GM12878 (cell line): ENCODE measurements at regions not wholly inside any gene's neighbourhood (a gene's known extent, or its start where the extent isn't known, plus 50 kb on each side); places are given as distances from the start of the nearest gene placed in this dataset.

Experiments
- ATAC-seq: fragments of 200-7000 bp; cut with Tn5 transposase; 3 replicates; pipeline ENCODE4 v1.9.1; 2020; ENCODE audit warnings: mild to moderate bottlenecking, moderate library complexity
- BruUV-seq: library from RNA; stranded (reverse); fragments of 400-500 nt; replicated peaks from 2 replicates; lab custom pipeline; 2021; lab: Mats Ljungman, UMichigan
- CTCF ChIA-PET: fragments of 300-600 bp; sonication (Branson Sonifier 250); formaldehyde crosslinking; extraction: SDS; loops from one replicate; lab custom pipeline; 2021; ENCODE audit warnings: inconsistent platforms; lab: Yijun Ruan, JAX
- POLR2A ChIA-PET: fragments of 350-600 bp; formaldehyde crosslinking; extraction: SDS; loops from one replicate; lab custom pipeline; 2021; ENCODE audit warnings: inconsistent platforms; lab: Charles Lee
- RAD21 ChIA-PET: fragments of 300-600 bp; sonication (Branson Sonifier 250); formaldehyde crosslinking; loops from one replicate; lab custom pipeline; 2023; ENCODE audit warnings: antibody characterized with exemption; ENCODE audit not compliant: unreplicated experiment; lab: Charles Lee
- SMC1A ChIA-PET: fragments of 300-600 bp; sonication (Branson Sonifier 250); formaldehyde crosslinking; loops from one replicate; lab custom pipeline; 2023; ENCODE audit not compliant: unreplicated experiment, uncharacterized antibody; lab: Charles Lee
- DNase-seq: peaks from one replicate; pipeline ENCODE4 v3.0.0-alpha.2; 2011; ENCODE audit warnings: low read depth, low spot score
- FAIRE-seq: peaks from 3 replicates; lab custom pipeline; 2011; peaks lifted over from hg19 to GRCh38; lab: Jason Lieb, UNC
- H2AFZ ChIP-seq: 2 replicates; pipeline ENCODE4 v1.6.0; 2011; ENCODE audit warnings: low read depth, low read length, control low read depth; ENCODE audit not compliant: control insufficient read depth
- H3K27ac ChIP-seq: 2 replicates; pipeline ENCODE4 v1.5.1; 2011; ENCODE audit warnings: control low read depth; ENCODE audit not compliant: control insufficient read depth, insufficient read depth
- H3K27me3 ChIP-seq, 2 experiments: replicated peaks in 1 of 2; 2 replicates each; pipeline versions ENCODE4 v1.6.0 to v1.6.1; 2011; ENCODE audit warnings: low read length in 1 of 2; ENCODE audit not compliant: control insufficient read depth in 2 of 2, insufficient read depth in 2 of 2
- H3K36me3 ChIP-seq, 2 experiments: 2 replicates each; pipeline ENCODE4 v1.5.1; 2011; ENCODE audit warnings: low read length in 1 of 2; ENCODE audit not compliant: control insufficient read depth in 2 of 2, insufficient read depth in 2 of 2
- H3K4me1 ChIP-seq: 2 replicates; pipeline ENCODE4 v1.6.1; 2011; ENCODE audit warnings: mild to moderate bottlenecking, low read length, moderate library complexity, mixed read lengths; ENCODE audit not compliant: control insufficient read depth, insufficient read depth
- H3K4me2 ChIP-seq: 2 replicates; pipeline ENCODE4 v1.6.0; 2011; ENCODE audit warnings: control low read depth; ENCODE audit not compliant: control insufficient read depth, insufficient read depth
- H3K4me3 ChIP-seq: fragments of 200-600 bp; sonication (generic); 2 replicates; pipeline ENCODE4 v1.5.1; 2016
- H3K79me2 ChIP-seq: 2 replicates; pipeline ENCODE4 v1.6.0; 2011; ENCODE audit warnings: low read length; ENCODE audit not compliant: control insufficient read depth, insufficient read depth
- H3K9ac ChIP-seq: 2 replicates; pipeline ENCODE4 v1.8.0; 2011; ENCODE audit warnings: low read length, control low read depth, mixed read lengths; ENCODE audit not compliant: control insufficient read depth, insufficient read depth
- H3K9me3 ChIP-seq: replicated peaks from 3 replicates; pipeline ENCODE4 v1.5.1; 2011; ENCODE audit warnings: mild to moderate bottlenecking, low read length; ENCODE audit not compliant: control insufficient read depth, insufficient read depth
- H4K20me1 ChIP-seq: 2 replicates; pipeline ENCODE4 v1.6.0; 2011; ENCODE audit not compliant: control insufficient read depth, insufficient read depth
- BACH1 ChIP-seq: fragments of 450-650 bp; IDR thresholded peaks from 2 replicates; pipeline ENCODE4 v1.6.1; 2017; ENCODE audit warnings: mild to moderate bottlenecking, borderline replicate concordance
- HDAC6 ChIP-seq: fragments of 200-600 bp; sonication (generic); IDR thresholded peaks from one replicate; pipeline ENCODE4 v1.8.0; 2017; ENCODE audit warnings: antibody characterized with exemption; ENCODE audit not compliant: unreplicated experiment
- RB1 ChIP-seq: fragments of 450-650 bp; formaldehyde crosslinking; IDR thresholded peaks from 2 replicates; pipeline ENCODE4 v1.6.1; 2017; ENCODE audit warnings: mild to moderate bottlenecking, borderline replicate concordance
- WRNIP1 ChIP-seq: IDR thresholded peaks from 2 replicates; pipeline ENCODE4 v1.6.1; 2011; ENCODE audit warnings: low read depth, low read length, improper control_type of control experiment, borderline replicate concordance
- ZNF217 ChIP-seq: fragments of 450-650 bp; IDR thresholded peaks from 2 replicates; pipeline ENCODE4 v1.6.1; 2017; ENCODE audit warnings: antibody characterized with exemption, mild to moderate bottlenecking
- WGBS: methylation state at CpG from one replicate; pipeline ENCODE4 v1.1.6; 2016; ENCODE audit warnings: low lambda C conversion rate; ENCODE audit not compliant: insufficient replicate concordance, insufficient coverage; ENCODE audit errors: missing lambda C conversion rate; 5-methylcytosine and 5-hydroxymethylcytosine counted together
- in situ Hi-C: fragments of 300-500 bp; cut with MboI; formaldehyde crosslinking; loops from 9 replicates; pipeline ENCODE4 v1.14.3; 2018; ENCODE audit warnings: mixed read lengths
- intact Hi-C: fragments of 100-400 bp; cut with micrococcal nuclease; formaldehyde crosslinking; loops from one replicate; pipeline ENCODE4 v1.14.2; 2022; ENCODE audit not compliant: unreplicated experiment
- TF ChIP-seq, protein P1 (sequence below): IDR thresholded peaks from 2 replicates; pipeline ENCODE4 v1.6.1; 2011; ENCODE audit warnings: borderline replicate concordance, low read depth, mild to moderate bottlenecking, moderate library complexity, low read length; ENCODE audit not compliant: insufficient read depth, poor library complexity, severe bottlenecking
- TF ChIP-seq, protein P2 (sequence below): IDR thresholded peaks from 2 replicates; pipeline ENCODE4 v1.6.1; 2012; ENCODE audit warnings: mild to moderate bottlenecking, low read depth, low read length

DNA sequence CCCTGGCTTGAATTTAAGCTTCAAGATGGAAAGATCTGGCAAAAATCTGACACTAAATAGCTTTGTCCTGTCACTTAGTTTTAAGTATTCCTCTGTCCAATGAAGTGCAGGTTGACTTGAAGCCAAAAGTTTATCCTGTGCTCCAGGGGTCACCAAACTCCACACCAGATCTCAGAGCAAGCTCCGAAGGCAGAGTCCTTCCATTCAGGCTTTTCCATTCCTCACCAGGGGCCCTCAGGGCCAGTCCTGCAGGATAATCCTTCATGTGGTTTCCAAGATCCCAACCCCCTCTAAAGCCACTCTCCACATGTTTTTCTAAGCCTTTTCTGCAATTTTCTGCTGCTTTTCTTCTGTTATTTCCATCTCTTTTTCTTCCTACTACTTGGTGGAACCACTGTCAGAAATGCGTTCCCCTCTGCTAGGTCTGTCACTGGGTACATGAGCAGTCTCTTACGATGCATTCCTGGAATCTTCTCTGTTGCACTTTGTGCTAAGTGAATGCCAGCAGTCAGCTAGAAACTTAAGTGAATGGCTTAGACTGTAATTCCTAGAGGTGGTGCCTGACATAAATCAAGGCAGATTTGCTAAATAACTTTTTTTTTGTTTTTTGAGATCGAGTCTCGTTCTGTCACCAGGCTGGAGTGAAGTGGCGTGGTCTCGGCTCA, 251.4 kb downstream of the MSRB3 start:
- in situ Hi-C loops = no loop called here
- no peaks in the 10 kb centered on the region for H4K20me1 ChIP-seq
- ChIA-PET RAD21 (no interaction called here), SMC1A (no interaction called here), POLR2A (no interaction called here), CTCF (no interaction called here)
- BruUV-seq = no TSS peak
- intact Hi-C loops = no loop called here
- no peak overlapping the region for H3K9ac ChIP-seq
- no peak overlapping the region for H2AFZ ChIP-seq
- no peaks in the 10 kb centered on the region for H3K79me2 ChIP-seq
- no peak overlapping the region for H3K27ac ChIP-seq
- no peaks in the 10 kb centered on the region for H3K27me3 ChIP-seq
- no peak overlapping the region for H3K4me3 ChIP-seq
- no peaks in the 10 kb centered on the region for H3K9me3 ChIP-seq
- no peak for FAIRE-seq
- WGBS = 11% methylated on average over 7 of the region's 7 CpGs
- no peak for ATAC-seq
- TF ChIP-seq RB1 (no peak), BACH1 (no peak), WRNIP1 (no peak), ZNF217 (no peak), HDAC6 (no peak)
- TF ChIP-seq, protein P1, sequence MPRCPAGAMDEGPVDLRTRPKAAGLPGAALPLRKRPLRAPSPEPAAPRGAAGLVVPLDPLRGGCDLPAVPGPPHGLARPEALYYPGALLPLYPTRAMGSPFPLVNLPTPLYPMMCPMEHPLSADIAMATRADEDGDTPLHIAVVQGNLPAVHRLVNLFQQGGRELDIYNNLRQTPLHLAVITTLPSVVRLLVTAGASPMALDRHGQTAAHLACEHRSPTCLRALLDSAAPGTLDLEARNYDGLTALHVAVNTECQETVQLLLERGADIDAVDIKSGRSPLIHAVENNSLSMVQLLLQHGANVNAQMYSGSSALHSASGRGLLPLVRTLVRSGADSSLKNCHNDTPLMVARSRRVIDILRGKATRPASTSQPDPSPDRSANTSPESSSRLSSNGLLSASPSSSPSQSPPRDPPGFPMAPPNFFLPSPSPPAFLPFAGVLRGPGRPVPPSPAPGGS = no peak
- TF ChIP-seq, protein P2, sequence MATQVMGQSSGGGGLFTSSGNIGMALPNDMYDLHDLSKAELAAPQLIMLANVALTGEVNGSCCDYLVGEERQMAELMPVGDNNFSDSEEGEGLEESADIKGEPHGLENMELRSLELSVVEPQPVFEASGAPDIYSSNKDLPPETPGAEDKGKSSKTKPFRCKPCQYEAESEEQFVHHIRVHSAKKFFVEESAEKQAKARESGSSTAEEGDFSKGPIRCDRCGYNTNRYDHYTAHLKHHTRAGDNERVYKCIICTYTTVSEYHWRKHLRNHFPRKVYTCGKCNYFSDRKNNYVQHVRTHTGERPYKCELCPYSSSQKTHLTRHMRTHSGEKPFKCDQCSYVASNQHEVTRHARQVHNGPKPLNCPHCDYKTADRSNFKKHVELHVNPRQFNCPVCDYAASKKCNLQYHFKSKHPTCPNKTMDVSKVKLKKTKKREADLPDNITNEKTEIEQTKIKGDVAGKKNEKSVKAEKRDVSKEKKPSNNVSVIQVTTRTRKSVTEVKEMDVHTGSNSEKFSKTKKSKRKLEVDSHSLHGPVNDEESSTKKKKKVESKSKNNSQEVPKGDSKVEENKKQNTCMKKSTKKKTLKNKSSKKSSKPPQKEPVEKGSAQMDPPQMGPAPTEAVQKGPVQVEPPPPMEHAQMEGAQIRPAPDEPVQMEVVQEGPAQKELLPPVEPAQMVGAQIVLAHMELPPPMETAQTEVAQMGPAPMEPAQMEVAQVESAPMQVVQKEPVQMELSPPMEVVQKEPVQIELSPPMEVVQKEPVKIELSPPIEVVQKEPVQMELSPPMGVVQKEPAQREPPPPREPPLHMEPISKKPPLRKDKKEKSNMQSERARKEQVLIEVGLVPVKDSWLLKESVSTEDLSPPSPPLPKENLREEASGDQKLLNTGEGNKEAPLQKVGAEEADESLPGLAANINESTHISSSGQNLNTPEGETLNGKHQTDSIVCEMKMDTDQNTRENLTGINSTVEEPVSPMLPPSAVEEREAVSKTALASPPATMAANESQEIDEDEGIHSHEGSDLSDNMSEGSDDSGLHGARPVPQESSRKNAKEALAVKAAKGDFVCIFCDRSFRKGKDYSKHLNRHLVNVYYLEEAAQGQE = no peak
- no peak for DNase-seq
- H3K4me2 ChIP-seq = no peak overlapping the region
- H3K4me1 ChIP-seq = no peaks in the 10 kb centered on the region
- no peaks in the 10 kb centered on the region for H3K36me3 ChIP-seq
